ENCODE measurements at regions not wholly inside any gene's neighbourhood (a gene's known extent, or its start where the extent isn't known, plus 50 kb on each side); places are given as distances from the start of the nearest gene placed in this dataset.

DNA sequence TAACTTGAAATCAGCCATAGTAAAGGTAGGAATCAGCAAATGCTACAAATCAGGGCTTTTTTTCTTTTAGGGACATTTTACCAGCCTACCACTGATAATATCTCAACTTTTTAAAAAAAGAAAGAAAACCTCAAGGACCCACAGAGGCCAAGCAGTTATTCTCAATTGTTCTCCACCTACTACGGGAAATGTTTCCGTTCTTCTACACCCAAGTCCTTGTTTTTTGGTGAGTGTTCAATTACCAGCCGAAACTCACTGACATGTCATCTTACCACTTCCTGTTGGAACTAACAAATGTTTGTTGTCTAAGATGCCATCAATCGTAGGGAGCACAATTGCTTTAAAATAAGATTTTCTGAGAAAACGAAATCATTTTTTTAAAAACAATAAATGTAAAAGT lies 50.2 kb upstream of the CDK1 start:
- DNase-seq (ENCODE audit: low read depth in 3 of 3), result no peak

DNA sequence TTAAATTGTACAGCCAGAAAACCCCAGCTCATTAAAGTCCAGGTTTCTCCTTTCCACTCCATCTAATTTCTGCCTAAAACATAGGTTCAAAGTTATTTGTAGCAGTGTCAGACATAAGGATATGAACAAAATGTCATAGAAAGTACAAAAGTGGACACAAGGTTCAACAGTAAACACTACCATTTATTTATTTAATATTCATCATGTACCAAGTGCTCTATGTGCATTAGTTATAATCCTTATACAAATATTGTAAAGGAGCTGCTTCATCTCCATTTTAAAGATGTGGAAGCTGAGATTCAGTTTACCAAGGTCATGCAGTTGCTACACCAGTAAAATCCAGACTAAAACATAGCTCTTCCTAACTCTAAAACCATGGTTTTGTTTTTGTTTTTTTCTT lies 52.0 kb upstream of the CDK1 start:
- DNase-seq (ENCODE audit: low read depth in 3 of 3), result no peak

DNA sequence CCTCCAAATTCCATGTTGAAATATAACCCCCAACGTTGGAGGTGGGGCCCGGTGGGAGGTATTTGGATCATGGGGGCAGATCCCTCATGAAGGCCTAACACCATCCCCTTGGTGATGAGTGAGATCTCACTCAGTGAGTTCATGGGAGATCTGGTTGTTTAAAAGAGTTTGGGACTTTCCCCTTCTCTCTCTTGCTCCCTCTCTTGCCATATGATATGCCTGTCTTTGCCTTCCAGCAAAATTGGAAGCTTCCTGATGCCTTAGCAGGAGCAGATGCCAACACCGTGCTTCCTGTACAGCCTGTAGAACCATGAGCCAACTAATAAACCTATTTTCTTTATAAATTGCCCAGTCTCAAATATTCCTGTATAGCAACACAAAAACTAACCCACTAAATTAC lies 55.7 kb upstream of the CDK1 start:
- no peak for DNase-seq (ENCODE audit: low read depth in 3 of 3)

DNA sequence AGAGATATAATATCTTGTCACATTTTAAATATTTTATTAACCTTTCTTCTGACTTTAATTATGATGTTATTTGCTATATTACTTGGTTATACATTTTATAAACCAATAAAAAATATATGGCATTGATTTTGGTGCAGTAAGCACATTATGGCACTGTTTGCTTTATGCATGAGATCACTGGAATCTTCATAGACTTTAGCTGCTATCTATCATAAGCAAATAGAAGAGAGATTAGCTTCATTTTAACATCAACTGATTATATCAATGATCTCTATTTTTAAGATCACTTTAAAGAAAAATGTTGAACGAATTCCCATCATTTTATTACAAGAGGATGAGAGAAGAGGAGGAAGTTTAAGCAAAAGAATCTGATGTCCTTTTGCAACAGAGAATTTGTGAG lies 58.6 kb upstream of the CDK1 start:
- DNase-seq (ENCODE audit: low read depth in 3 of 3), result no peak

DNA sequence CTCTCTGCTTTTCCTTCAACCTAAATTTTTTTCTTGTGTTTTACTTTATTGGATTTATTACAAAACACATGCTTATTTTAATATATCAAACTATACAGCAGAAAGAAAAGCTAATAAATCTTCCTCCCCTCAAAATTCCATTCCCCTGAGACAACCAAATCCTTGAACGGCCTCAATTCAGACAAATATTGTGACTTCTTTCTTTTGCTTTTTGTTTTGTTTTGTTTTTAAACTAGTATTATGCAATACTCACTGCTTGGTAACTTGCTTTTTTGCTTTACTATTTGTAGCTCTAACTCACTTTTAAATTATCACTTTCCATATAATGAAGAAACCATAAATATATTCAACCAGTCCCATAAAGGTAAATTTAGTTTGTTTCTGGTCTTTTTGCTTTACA lies 59.4 kb upstream of the CDK1 start:
- no peak for DNase-seq (ENCODE audit: low read depth in 3 of 3)

DNA sequence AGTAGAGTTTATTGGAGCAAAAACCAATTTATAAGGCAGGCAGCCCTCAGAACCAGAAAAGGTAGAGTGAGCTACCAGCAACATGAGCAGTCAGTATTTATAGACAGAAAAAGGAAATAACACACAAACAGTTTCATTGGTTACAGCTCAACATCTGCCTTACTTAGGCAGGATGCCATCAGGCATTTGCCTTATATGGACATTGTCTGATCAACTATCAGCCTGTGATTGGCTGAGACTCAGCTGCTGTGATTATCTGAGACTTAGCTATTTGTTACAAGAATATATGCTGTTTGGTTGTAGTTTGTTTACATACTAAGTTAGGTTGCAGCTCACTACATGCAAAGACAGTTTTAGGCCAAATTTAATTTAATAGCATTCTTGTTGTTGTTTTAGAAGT lies 60.4 kb upstream of the CDK1 start:
- DNase-seq (ENCODE audit: low read depth in 3 of 3), result no peak

DNA sequence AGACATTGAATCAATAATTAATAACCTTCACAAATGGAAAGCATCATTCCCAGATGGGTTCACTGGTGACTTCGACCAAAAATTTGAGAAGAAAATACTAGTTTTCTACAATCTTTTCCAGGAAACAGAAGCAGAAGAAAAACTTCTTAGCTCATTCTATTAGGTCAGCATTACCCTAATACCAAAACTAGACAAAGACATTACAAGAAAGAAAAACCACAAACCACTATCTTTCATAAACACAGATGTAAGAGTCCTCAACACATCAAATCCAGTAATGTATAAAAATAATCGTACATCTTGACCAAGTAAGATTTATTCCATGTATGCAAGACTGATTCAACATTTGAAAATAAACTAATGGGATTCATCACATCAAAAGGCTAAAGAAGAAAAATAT lies 64.0 kb upstream of the CDK1 start:
- DNase-seq (ENCODE audit: low read depth in 3 of 3), result no peak

DNA sequence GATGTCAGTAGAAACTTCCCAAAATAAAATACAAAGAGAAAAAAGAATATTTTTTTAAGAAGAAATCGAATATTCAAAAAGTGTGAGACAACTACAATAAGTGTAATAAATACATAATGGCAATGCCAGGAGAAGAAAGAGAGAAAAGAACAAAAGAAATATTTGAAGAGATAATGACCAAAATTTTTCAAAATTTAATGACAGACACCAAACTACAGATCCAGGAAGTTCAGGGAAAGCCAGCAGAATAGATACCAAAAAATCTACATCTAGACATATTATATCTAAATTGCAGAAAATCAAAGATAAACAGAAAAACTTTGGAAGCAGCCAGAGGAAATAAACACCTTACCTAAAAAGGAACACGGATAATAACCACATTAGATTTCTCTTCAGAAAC lies 66.8 kb upstream of the CDK1 start:
- DNase-seq (ENCODE audit: low read depth in 3 of 3), result no peak

DNA sequence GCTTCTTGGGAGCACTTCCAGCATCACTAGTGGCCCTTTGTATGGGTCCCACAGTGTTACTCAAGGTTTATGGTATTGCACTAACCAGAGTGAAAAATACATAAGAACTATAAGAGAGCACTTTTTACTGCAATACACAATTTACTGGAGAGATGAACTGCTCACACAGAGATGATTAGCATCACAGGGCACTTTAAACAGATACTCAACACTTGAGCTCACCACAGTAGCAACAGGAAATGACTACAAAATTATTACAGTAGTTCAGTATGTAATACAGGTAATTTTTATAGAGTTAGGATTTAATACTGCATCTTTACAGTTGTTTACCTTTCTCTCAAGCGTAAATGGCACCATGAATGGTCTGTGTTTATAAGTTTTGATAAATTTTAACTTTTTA lies 68.2 kb upstream of the CDK1 start:
- DNase-seq (ENCODE audit: low read depth in 3 of 3), result no peak

DNA sequence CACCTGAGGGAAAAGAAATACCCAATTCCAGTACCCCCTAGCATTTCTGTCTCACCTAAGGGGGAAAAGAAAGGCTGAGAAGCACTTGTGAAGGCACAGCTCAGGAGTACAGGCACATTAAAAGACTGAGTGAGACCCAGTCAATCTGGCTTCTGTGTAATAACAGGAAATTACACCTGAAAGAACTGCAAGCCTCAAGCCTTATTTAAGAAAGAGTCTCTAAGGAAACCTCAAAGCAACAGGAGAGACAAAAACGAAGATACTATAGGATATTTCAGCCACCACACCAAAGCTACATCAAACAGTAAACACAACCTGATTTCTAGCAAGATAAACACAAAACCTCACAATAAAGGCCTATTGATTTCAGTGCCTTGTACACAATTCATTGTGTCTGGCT lies 69.6 kb upstream of the CDK1 start:
- DNase-seq (ENCODE audit: low read depth in 3 of 3), result no peak

DNA sequence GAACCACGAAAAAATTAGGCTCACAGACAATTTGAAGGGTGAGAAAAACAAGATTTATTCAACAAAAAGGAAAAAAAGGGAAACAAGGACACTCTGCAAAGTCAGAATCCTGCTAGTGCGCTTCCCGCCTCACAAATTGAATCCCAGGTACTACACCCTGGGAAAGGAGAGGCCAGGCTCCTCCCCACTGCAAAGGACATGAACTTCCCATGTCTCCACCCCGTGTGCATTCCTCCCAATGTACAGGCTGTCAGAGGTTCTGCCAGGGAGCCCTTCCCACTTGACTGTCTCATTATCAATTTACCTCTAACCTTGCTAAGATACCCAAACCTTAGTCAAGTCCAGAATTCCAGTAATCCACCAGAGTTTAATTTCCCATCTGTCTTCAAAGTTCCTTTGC lies 70.4 kb upstream of the CDK1 start:
- no peak for DNase-seq (ENCODE audit: low read depth in 3 of 3)

DNA sequence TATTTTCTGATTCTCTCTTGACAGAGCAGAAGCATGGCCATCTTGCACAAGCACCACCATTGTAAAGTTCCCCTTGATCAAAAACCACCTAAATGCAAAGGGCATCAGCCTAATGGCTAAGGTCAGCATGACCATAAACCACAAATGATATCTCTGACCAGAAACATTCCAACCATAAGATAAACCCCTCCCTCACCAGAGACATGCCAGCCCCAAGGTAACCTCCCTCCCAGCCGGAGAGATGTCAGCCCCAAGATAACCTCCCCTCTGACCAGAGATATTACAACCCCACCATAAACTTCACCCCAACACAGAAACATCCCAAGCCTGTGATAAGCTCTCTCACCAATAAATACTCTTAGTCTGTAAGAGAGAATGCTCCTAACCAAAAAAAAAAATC lies 72.1 kb upstream of the CDK1 start:
- no peak for DNase-seq (ENCODE audit: low read depth in 3 of 3)

DNA sequence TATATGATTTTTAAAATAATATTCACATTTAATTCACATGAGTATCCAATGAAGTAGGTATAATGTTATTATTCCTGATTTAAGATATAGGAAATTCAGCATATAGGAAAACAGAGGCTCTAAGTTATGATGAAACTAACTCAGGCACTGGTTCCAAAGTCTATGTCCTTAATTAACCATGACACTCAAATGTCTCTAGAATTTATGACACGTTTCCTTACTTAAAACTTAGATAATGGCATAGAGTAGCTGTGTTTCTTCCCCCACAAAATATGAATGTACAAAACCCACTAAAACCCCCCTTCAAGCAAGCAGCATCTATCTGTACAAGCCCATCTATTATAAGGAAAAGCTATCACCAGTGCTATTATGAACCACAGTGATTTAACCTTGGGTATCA lies 72.9 kb upstream of the CDK1 start:
- DNase-seq (ENCODE audit: low read depth in 3 of 3), result no peak

DNA sequence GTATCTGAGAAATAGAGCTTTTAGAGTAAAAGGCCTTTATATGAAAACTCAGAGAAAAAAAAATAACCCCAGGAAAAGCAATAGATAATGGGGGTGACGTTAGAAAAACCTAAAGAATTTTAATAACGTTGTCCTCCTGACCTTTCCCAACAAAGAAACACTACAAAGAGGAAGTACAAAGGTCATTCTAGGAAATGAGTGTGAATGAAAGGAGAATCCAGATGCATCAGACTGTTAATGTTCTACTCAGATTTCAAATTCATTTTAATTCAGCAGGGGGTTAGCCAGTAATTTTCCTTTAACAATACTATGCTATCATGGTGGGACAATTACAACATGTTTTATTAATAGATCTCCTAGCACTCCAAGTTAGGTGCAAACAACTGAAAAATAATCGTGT lies 73.8 kb upstream of the CDK1 start:
- no peak for DNase-seq (ENCODE audit: low read depth in 3 of 3)

DNA sequence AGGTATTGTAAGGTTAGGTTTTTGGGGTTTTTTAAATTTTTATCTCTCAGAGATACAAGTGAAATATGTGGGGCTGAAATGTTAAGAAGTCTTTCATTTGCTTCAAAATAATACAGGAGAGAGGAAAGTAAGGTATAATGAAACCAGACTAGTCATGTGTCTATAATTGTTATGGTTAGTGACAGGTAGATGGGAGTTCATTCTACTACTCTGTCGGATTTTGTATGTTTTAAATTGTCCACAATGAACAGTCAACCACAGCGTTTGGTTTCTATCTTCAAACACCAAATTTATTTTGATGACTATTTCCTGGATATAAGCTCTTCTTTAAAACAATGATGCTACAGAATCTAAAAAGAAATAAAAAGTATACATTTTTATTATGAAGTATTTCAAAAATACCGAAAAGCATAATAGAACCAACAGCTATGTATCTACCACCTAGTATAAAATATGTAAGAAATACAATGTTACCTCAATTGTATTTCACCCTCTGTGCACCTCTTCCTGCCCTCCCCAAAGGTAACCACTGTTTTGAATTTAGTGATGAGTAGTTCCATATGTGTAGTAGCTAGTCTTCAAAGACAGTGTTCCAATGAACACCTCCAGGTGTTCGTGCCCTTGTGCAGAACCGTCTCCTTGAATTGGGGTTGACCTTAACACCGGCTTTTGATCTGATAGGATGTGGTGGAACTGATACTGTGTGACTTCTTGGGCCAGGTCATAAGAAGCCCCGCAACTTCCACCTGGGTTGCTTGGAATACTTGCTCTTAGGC lies 74.8 kb upstream of the CDK1 start:
- DNase-seq (ENCODE audit: low read depth in 3 of 3), result no peak

DNA sequence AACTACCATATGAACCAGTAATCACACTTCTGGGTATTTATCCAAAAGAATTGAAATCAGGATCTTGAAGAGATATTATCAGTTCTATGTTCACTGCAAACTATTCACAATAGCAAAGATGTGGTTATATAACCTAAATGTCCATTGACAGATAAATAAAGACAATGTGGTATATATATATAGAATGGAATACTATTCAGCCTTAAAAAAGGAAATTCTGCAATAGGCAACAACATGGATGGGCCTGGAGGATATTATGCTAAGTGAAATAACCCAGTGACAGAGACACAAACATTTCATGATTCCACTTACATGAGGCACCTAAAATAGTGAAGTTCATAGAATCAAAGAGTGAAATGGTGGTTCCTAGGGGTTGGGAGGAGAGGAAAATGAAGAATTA lies 90.6 kb upstream of the CDK1 start:
- no peak for DNase-seq (ENCODE audit: low read depth in 3 of 3)

DNA sequence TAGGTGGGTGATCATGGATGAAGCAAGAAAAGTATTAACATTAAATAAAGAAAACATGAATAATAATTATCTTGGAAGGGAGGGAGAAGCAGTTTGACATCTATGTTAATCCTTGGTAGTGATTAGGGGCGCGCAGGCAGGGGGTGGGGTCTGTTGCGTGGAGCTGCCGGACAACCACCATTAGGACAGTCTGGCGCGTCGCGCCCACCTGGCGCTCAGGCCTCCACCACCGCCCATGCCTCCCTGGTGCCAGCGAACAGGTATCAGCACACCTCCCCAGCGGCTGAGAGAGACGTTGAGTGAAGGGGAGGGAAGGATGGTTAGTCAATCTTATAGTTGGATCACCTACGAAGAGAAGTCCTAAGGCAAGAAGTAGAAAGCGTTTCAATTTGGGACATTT lies 94.2 kb upstream of the CDK1 start:
- DNase-seq (ENCODE audit: low read depth in 3 of 3), result no peak

DNA sequence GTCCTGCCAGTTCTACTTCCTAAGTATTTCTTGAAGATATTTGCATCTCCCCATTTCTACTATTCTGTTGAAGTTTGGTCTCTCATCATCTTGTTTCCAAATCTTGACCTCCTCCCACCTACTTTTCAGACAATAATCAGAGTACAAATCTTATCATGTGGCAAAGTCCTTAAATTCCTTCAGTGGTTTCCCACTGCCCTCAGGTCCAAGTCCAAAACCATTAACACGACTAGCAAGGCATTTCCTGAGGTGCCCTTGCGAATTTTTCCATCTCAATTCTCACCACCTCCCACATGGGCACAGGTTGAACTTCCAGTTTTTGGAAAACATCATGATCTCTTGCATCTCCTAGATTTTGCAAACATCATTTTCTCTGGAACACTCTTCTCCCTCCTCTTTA lies 97.2 kb upstream of the CDK1 start:
- no peak for DNase-seq (ENCODE audit: low read depth in 3 of 3)

DNA sequence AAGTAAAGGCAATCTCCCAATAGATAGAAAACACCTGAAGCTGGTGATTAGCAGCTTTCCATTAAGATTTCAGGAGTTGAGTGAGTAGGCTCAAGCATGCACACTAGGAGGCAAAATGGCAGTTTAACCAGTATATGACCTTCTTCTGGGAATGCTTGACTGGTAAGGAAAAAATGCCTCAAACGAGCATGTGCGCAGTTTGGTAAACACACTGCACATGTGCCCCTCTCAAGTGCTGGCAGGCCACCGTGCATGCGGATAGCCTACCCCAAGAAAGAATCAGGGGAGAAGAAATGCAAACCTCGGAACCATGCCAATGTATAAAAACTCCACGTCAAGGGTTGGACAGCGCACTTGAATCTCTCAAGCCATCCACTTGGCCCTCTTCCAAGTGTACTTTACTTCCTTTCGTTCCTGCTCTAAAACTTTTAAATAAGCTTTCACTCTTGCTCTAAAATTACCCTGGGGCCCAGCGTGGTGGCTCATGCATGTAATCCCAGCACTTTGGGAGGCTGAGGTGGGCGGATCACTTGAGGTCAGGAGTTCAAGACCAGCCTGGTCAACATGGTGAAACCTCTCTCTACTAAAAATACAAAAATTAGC lies 98.8 kb upstream of the CDK1 start:
- no peak for DNase-seq (ENCODE audit: low read depth in 3 of 3)

DNA sequence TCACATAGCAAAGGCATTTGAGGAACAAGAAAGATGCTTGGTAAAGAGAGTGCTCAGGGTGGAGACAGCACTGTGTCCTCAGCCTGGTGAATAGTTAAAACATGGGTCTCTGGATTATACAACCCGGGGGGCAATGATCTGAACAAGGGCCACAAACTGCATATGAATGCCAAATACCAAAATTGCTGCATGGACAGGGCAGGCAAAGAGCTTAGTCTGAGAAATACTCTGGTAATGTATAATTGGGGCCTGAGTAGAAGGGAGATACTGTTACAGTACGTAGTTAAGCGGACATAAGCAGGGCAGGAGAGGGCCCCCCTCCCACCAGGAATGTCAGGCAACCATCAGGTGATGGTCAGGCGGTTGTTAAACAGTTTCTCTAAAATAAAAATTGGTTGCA lies 99.3 kb upstream of the CDK1 start:
- DNase-seq (ENCODE audit: low read depth in 3 of 3), result no peak

DNA sequence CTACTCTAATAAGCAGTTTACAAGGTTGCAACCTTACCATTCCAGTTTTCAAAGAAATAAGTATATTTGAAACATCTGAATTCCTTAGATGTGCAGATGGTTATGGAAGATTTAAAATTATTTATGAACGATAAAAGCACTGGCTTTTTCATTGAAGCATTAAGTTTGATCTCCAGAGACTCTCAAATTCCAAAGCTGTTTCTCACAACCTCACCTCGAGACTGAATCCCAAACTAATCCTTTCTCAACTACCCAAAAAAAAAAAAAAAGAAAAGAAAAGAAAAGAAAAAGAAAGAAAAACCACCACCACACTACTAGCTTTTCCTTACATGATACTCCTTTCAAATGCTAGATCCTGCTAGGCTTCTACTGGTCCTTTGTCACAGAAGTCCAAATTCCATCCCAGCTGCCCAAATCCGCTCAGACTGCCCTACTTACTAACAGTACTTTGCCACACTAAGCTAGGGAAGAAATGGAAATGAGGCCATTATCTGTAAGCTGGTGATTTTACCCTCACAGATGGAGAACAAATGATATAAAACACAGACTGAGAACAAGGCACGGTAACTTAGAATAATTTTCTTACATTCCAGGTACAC lies 100.6 kb upstream of the CDK1 start:
- DNase-seq (ENCODE audit: low read depth in 3 of 3), result no peak

DNA sequence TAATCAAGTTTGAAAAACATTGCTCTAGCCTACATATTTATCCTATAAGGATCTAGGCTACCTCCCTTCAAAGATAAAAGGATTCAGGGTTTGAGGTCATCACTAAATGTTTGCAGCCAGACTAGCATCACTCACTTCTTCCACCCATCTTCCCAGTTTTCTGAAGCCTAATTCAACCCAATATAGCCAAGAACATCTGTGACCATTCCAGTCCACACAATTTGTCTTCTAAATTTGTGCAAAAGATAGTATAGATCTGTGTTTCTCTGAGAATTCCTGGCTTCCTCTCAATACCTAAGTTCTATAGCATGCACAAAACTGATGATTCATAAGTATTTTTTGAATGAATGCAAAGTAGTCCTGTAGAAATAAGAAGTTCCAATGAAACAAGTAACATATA lies 103.0 kb upstream of the CDK1 start:
- DNase-seq (ENCODE audit: low read depth in 3 of 3), result no peak

DNA sequence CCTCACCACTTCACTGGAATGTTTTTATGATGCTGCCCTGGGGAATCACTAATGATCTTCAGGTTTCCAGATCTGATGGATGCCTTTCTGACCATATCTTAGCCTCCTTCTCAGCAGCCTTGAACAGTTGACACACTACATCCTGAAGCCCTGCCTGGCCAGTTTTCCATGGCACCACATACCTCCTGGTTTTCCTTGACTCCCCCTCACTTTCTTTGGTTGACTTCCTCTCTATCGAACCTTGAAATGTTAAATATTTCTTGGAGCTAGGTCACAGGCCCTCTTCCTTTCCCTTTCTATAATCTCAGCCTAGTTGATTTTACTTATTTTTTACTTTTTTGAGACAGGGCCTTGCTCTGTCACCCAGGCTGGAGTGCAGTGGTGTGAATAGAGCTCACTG lies 108.8 kb upstream of the CDK1 start:
- no peak for DNase-seq (ENCODE audit: low read depth in 3 of 3)

DNA sequence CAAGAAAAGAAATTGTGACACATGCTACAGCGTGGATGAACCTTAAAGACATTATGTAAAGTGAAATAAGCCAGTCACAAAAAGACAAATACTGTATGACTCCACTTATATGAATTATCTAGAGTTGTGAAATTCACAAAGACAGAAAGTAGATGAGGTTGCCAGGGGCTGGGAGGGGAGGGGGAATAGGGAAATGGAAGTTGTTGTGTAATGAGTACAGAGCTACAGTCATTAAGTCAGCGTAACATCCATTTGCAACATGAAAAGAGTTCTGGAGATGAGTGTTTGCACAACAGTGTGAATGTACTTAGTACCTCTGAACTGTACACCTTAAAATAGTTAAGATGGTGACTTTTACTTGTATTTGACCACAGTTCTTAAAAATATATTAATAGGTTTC lies 112.1 kb upstream of the CDK1 start:
- DNase-seq (ENCODE audit: low read depth in 3 of 3), result peak in 1 of 3 donors; percentile 6
